HG02759 (cell line): ENCODE measurements at regions not wholly inside any gene's neighbourhood (a gene's known extent, or its start where the extent isn't known, plus 50 kb on each side); places are given as distances from the start of the nearest gene placed in this dataset.
"Not testable (repeated sequence)": the region's sequence is repeated elsewhere in the genome, so short reads cannot be mapped to it uniquely, and the experiment has no call there.

Source experiments
- ATAC-seq: cut with Tn5 transposase; IDR thresholded peaks from one replicate; pipeline ENCODE4 v1.9.1; 2021; ENCODE audit warnings: mild to moderate bottlenecking, moderate library complexity; ENCODE audit not compliant: unreplicated experiment

GRCh38 chr5:104643320-104643719 is 1080.7 kb upstream of the NUDT12 start:
- no peak for ATAC-seq

GRCh38 chr5:104635227-104635626 is 1072.6 kb upstream of the NUDT12 start:
- no peak for ATAC-seq

- ATAC-seq = no peak
Measured at GRCh38 chr5:104628911-104629310, 1066.3 kb upstream of the NUDT12 start.

- no peak for ATAC-seq
Measured at GRCh38 chr5:104626122-104626521, 1063.5 kb upstream of the NUDT12 start.

GRCh38 chr5:104612005-104612404 is 1049.4 kb upstream of the NUDT12 start:
- no peak for ATAC-seq

GRCh38 chr5:104611135-104611767 is 1048.7 kb upstream of the NUDT12 start:
- no peak for ATAC-seq

GRCh38 chr5:104606258-104606829 is 1043.8 kb upstream of the NUDT12 start:
- ATAC-seq = no peak

- no peak for ATAC-seq
Measured at GRCh38 chr5:104599726-104600125, 1037.1 kb upstream of the NUDT12 start.

- no peak for ATAC-seq
Measured at GRCh38 chr5:104598285-104598684, 1035.7 kb upstream of the NUDT12 start.

GRCh38 chr5:104594850-104595249 is 1032.3 kb upstream of the NUDT12 start:
- ATAC-seq = no peak

GRCh38 chr5:104576677-104577076 is 1014.1 kb upstream of the NUDT12 start:
- no peak for ATAC-seq

- no peak for ATAC-seq
Measured at GRCh38 chr5:104573949-104574709, 1011.5 kb upstream of the NUDT12 start.

- no peak for ATAC-seq
Measured at GRCh38 chr5:104569621-104570020, 1007.0 kb upstream of the NUDT12 start.

GRCh38 chr5:104564530-104564929 is 1001.9 kb upstream of the NUDT12 start:
- no peak for ATAC-seq

GRCh38 chr5:104556957-104557356 is 994.4 kb upstream of the NUDT12 start:
- no peak for ATAC-seq

- no peak for ATAC-seq
Measured at GRCh38 chr5:104551628-104552027, 989.0 kb upstream of the NUDT12 start.

GRCh38 chr5:104546871-104547270 is 984.3 kb upstream of the NUDT12 start:
- not testable (repeated sequence) for ATAC-seq

GRCh38 chr5:104541141-104541785 is 978.7 kb upstream of the NUDT12 start:
- ATAC-seq = no peak

- ATAC-seq = no peak
Measured at GRCh38 chr5:104540448-104540847, 977.9 kb upstream of the NUDT12 start.

GRCh38 chr5:104539618-104540350 is 977.2 kb upstream of the NUDT12 start:
- ATAC-seq = no peak

- ATAC-seq = no peak
Measured at GRCh38 chr5:104538734-104539133, 976.1 kb upstream of the NUDT12 start.
